Stromal cell of bone marrow (primary cell): ENCODE measurements at regions not wholly inside any gene's neighbourhood (a gene's known extent, or its start where the extent isn't known, plus 50 kb on each side); places are given as distances from the start of the nearest gene placed in this dataset.
A peak's percentile ranks its signal among the peaks of the same experiment; 100 is the strongest.

ENCODE experiments used
- DNase-seq: peaks from one replicate; pipeline ENCODE4 v3.0.0-alpha.2; 2012; ENCODE audit warnings: low read depth

- no peak for DNase-seq
Measured at GRCh38 chr2:145137211-145137610, 617.3 kb upstream of the ZEB2 start.

- no peak for DNase-seq
Measured at GRCh38 chr2:145136702-145137101, 616.8 kb upstream of the ZEB2 start.

- DNase-seq = no peak
Measured at GRCh38 chr2:145126146-145126545, 606.2 kb upstream of the ZEB2 start.

- DNase-seq = no peak
Measured at GRCh38 chr2:145124085-145124484, 604.2 kb upstream of the ZEB2 start.

- DNase-seq = no peak
Measured at GRCh38 chr2:145123606-145124005, 603.7 kb upstream of the ZEB2 start.

GRCh38 chr2:145119225-145119624 is 599.3 kb upstream of the ZEB2 start:
- no peak for DNase-seq

GRCh38 chr2:145116834-145117725 is 597.2 kb upstream of the ZEB2 start:
- DNase-seq = no peak

- no peak for DNase-seq
Measured at GRCh38 chr2:145116056-145116455, 596.1 kb upstream of the ZEB2 start.

GRCh38 chr2:145114726-145115125 is 594.8 kb upstream of the ZEB2 start:
- DNase-seq = peak; percentile 53

GRCh38 chr2:145112467-145112866 is 592.5 kb upstream of the ZEB2 start:
- DNase-seq = no peak

GRCh38 chr2:145110668-145111356 is 590.9 kb upstream of the ZEB2 start:
- DNase-seq = no peak

GRCh38 chr2:145108959-145109710 is 589.2 kb upstream of the ZEB2 start:
- no peak for DNase-seq

GRCh38 chr2:145108361-145108778 is 588.5 kb upstream of the ZEB2 start:
- no peak for DNase-seq

- no peak for DNase-seq
Measured at GRCh38 chr2:145106293-145106692, 586.4 kb upstream of the ZEB2 start.

- no peak for DNase-seq
Measured at GRCh38 chr2:145102706-145103105, 582.8 kb upstream of the ZEB2 start.

- DNase-seq = no peak
Measured at GRCh38 chr2:145100301-145100700, 580.4 kb upstream of the ZEB2 start.

- DNase-seq = peak; percentile 57
Measured at GRCh38 chr2:145096582-145096981, 576.7 kb upstream of the ZEB2 start.

GRCh38 chr2:145095641-145096435 is 575.9 kb upstream of the ZEB2 start:
- DNase-seq = peak; percentile 72

- DNase-seq = no peak
Measured at GRCh38 chr2:145094370-145094769, 574.5 kb upstream of the ZEB2 start.

GRCh38 chr2:145091967-145092366 is 572.0 kb upstream of the ZEB2 start:
- no peak for DNase-seq

- DNase-seq = peak; percentile 61
Measured at GRCh38 chr2:145090841-145091761, 571.2 kb upstream of the ZEB2 start.
